Thoracic aorta (tissue), 2 donors: ENCODE measurements at regions not wholly inside any gene's neighbourhood (a gene's known extent, or its start where the extent isn't known, plus 50 kb on each side); places are given as distances from the start of the nearest gene placed in this dataset.

Experiments used
- ATAC-seq: fragments of 150-250 bp; one replicate; pipeline ENCODE4 v1.8.0; 2017; ENCODE audit warnings: low read depth; ENCODE audit not compliant: insufficient number of reproducible peaks, low FRiP score
- DNase-seq: peaks from one replicate; pipeline ENCODE4 v3.0.0-alpha.2; 2020; ENCODE audit warnings: low spot score
- H3K27ac ChIP-seq, 2 donors: fragments of 200-600 bp; sonication (generic); 1 replicate in 1 of 2; 2 replicates in 1 of 2; pipeline ENCODE4 v1.5.1; 2016; ENCODE audit warnings: mild to moderate bottlenecking in 2 of 2, moderate library complexity in 2 of 2
- H3K27me3 ChIP-seq: fragments of 200-600 bp; sonication (generic); replicated peaks from 2 replicates; pipeline ENCODE4 v1.6.0; 2016; ENCODE audit warnings: mild to moderate bottlenecking; ENCODE audit not compliant: insufficient read depth
- H3K36me3 ChIP-seq: fragments of 200-600 bp; sonication (generic); one replicate; pipeline ENCODE4 v1.5.1; 2016
- H3K4me1 ChIP-seq, 2 donors: fragments of 200-600 bp; sonication (generic); 1 replicate in 1 of 2; 2 replicates in 1 of 2; pipeline versions ENCODE4 v1.5.1 to v1.6.0; 2016; ENCODE audit warnings: low read depth in 2 of 2, mild to moderate bottlenecking in 1 of 2; ENCODE audit not compliant: control insufficient read depth in 1 of 2
- H3K4me3 ChIP-seq: fragments of 200-600 bp; sonication (generic); 2 replicates; pipeline ENCODE4 v1.5.1; 2016; ENCODE audit warnings: mild to moderate bottlenecking
- H3K9me3 ChIP-seq: fragments of 200-600 bp; sonication (generic); 2 replicates; pipeline ENCODE4 v1.5.1; 2016
- CTCF ChIP-seq: fragments of 200-600 bp; sonication (generic); IDR thresholded peaks from one replicate; pipeline ENCODE4 v1.5.1; 2019; ENCODE audit warnings: antibody characterized with exemption

- Histone ChIP-seq H3K27ac (no peak overlapping the region), H3K36me3 (no peaks in the 10 kb centered on the region), H3K4me3 (no peak overlapping the region), H3K27me3 (no peaks in the 10 kb centered on the region), H3K9me3 (no peaks in the 10 kb centered on the region), H3K4me1 (peaks cover 3 to 5% of the 10 kb centered on the region in 2 donors)
- ATAC-seq (no peak), DNase-seq (no peak)
- no peak for TF ChIP-seq CTCF
Measured at GRCh38 chr13:60757501-60758215, 360.6 kb downstream of the TDRD3 start.

- H3K36me3 ChIP-seq: no peaks in the 10 kb centered on the region
- no peak for DNase-seq
- H3K27ac ChIP-seq: no peak overlapping the region
- peaks cover 3 to 5% of the 10 kb centered on the region in 2 donors for H3K4me1 ChIP-seq
- no peak overlapping the region for H3K4me3 ChIP-seq
- H3K27me3 ChIP-seq: no peaks in the 10 kb centered on the region
- no peak for TF ChIP-seq CTCF
- no peaks in the 10 kb centered on the region for H3K9me3 ChIP-seq
- ATAC-seq: no peak
Measured at GRCh38 chr13:60756306-60756705, 359.3 kb downstream of the TDRD3 start.

GRCh38 chr13:60755380-60756163 lies 358.6 kb downstream of the TDRD3 start:
- no peaks in the 10 kb centered on the region for H3K27me3 ChIP-seq
- H3K4me3 ChIP-seq: no peak overlapping the region
- no peaks in the 10 kb centered on the region for H3K36me3 ChIP-seq
- ATAC-seq (no peak), DNase-seq (no peak)
- H3K27ac ChIP-seq: no peak overlapping the region
- no peaks in the 10 kb centered on the region for H3K9me3 ChIP-seq
- TF ChIP-seq CTCF: no peak
- peaks cover 3 to 5% of the 10 kb centered on the region in 2 donors for H3K4me1 ChIP-seq

- Histone ChIP-seq H3K27ac (no peak overlapping the region), H3K36me3 (no peaks in the 10 kb centered on the region), H3K9me3 (no peaks in the 10 kb centered on the region), H3K4me1 (peaks cover 2 to 5% of the 10 kb centered on the region in 2 donors), H3K4me3 (no peak overlapping the region), H3K27me3 (no peaks in the 10 kb centered on the region)
- TF ChIP-seq CTCF: no peak
- DNase-seq: no peak
- no peak for ATAC-seq
Measured at GRCh38 chr13:60754211-60755090, 357.4 kb downstream of the TDRD3 start.

GRCh38 chr13:60753641-60754040 lies 356.6 kb downstream of the TDRD3 start:
- no peaks in the 10 kb centered on the region for H3K36me3 ChIP-seq
- ATAC-seq (no peak), DNase-seq (no peak)
- no peak overlapping the region for H3K27ac ChIP-seq
- H3K9me3 ChIP-seq: no peaks in the 10 kb centered on the region
- H3K27me3 ChIP-seq: no peaks in the 10 kb centered on the region
- H3K4me3 ChIP-seq: no peak overlapping the region
- peaks cover 0 to 5% of the 10 kb centered on the region in 2 donors for H3K4me1 ChIP-seq
- TF ChIP-seq CTCF: no peak
